Panc1 (cell line): ENCODE measurements at regions not wholly inside any gene's neighbourhood (a gene's known extent, or its start where the extent isn't known, plus 50 kb on each side); places are given as distances from the start of the nearest gene placed in this dataset.

Source experiments
- ATAC-seq: fragments of 200-7000 bp; cut with Tn5 transposase; 2 replicates; pipeline ENCODE4 v1.9.1; 2020; ENCODE audit warnings: mild to moderate bottlenecking, moderate library complexity
- BruUV-seq: library from RNA; stranded (reverse); fragments of 400-500 nt; replicated peaks from 2 replicates; lab custom pipeline; 2021; lab: Mats Ljungman, UMichigan
- CTCF ChIA-PET: fragments of 300-600 bp; sonication (Branson Sonifier 250); formaldehyde crosslinking; loops from one replicate; lab custom pipeline; 2022; ENCODE audit warnings: antibody characterized with exemption; lab: Charles Lee
- POLR2A ChIA-PET: fragments of 300-600 bp; sonication (Branson Sonifier 250); formaldehyde crosslinking; loops from one replicate; lab custom pipeline; 2022; ENCODE audit warnings: antibody characterized with exemption; lab: Charles Lee
- DNase-seq: peaks from one replicate; pipeline ENCODE4 v3.0.0-alpha.2; 2010; ENCODE audit warnings: low read depth, low spot score
- H3K27ac ChIP-seq: 2 replicates; pipeline ENCODE4 v1.5.1; 2011; ENCODE audit warnings: mild to moderate bottlenecking, low read length, inconsistent platforms
- H3K27me3 ChIP-seq: fragments of 200-500 bp; sonication (Bioruptor generic); 2 replicates; pipeline ENCODE4 v1.6.0; 2014; ENCODE audit warnings: low read length, inconsistent platforms; ENCODE audit not compliant: control insufficient read depth, insufficient read depth
- H3K36me3 ChIP-seq: fragments of 200-500 bp; sonication (Bioruptor generic); 2 replicates; pipeline ENCODE4 v1.5.1; 2014; ENCODE audit warnings: inconsistent platforms, mild to moderate bottlenecking, low read length, moderate library complexity; ENCODE audit not compliant: control insufficient read depth, insufficient read depth
- H3K4me1 ChIP-seq: 2 replicates; pipeline ENCODE4 v1.5.1; 2011; ENCODE audit warnings: inconsistent platforms, mild to moderate bottlenecking, low read length, moderate library complexity; ENCODE audit not compliant: control insufficient read depth, insufficient read depth
- H3K4me3 ChIP-seq, 2 experiments: 2 replicates each; pipeline ENCODE4 v1.5.1; 2011 to 2012; ENCODE audit warnings: low read depth in 2 of 2, low read length in 2 of 2, mild to moderate bottlenecking in 2 of 2, inconsistent platforms in 1 of 2, moderate library complexity in 1 of 2
- H3K9me3 ChIP-seq: fragments of 200-500 bp; sonication (Bioruptor generic); 2 replicates; pipeline ENCODE4 v1.5.1; 2014; ENCODE audit warnings: low read depth, mild to moderate bottlenecking, inconsistent platforms, low read length, moderate library complexity; ENCODE audit not compliant: control insufficient read depth, insufficient read depth
- POLR2AphosphoS5 ChIP-seq: IDR thresholded peaks from 2 replicates; pipeline ENCODE4 v1.6.1; 2012; ENCODE audit warnings: mild to moderate bottlenecking, low read depth, low read length, moderate library complexity
- SIN3A ChIP-seq: IDR thresholded peaks from 2 replicates; pipeline ENCODE4 v1.6.1; 2012; ENCODE audit warnings: low read depth, mild to moderate bottlenecking, low read length, moderate library complexity, borderline replicate concordance; ENCODE audit not compliant: insufficient read depth
- TCF7L2 ChIP-seq: IDR thresholded peaks from 2 replicates; pipeline ENCODE4 v1.6.1; 2011; ENCODE audit warnings: mild to moderate bottlenecking, low read depth, low read length, inconsistent platforms
- in situ Hi-C: cut with HindIII; loops from 2 replicates; pipeline ENCODE4 v1.10.0; 2016; ENCODE audit warnings: low sequenced_read_pairs, low pct_unique_long_range_greater_than_20kb
- intact Hi-C: fragments of 100-400 bp; cut with micrococcal nuclease; formaldehyde crosslinking; loops from one replicate; pipeline ENCODE4 v1.10.0; 2022; ENCODE audit not compliant: unreplicated experiment
- TF ChIP-seq, protein P1 (sequence below): fragments of 450-650 bp; IDR thresholded peaks from 2 replicates; pipeline ENCODE4 v1.5.1; 2017; ENCODE audit warnings: mild to moderate bottlenecking
- TF ChIP-seq, protein P2 (sequence below), 2 experiments: IDR thresholded peaks; 2 replicates each; pipeline ENCODE4 v1.6.1; 2011 to 2012; ENCODE audit warnings: low read depth in 2 of 2, control low read depth in 1 of 2, low read length in 1 of 2, mild to moderate bottlenecking in 1 of 2, moderate library complexity in 1 of 2; ENCODE audit not compliant: insufficient read depth in 1 of 2

DNA sequence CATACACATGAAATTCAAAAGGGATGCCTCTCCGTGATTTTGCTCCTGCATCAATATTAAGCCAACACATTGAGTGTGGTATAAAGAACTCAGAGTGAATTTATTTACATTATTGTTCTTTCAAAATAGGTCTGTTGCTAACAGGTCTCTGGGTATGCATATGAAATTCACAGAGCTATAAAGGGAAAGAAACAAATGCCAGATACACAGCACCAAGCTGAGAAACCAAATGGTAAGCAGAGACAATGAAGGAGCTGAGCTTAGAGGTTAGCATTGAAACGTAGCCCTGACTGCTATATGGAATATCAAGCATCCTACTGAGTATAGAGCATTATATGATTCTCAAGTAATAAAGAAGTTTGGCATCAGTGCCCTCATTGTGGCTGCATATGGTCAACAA, 712.9 kb downstream of the NSUN3 start:
- no peak for TF ChIP-seq SIN3A
- TF ChIP-seq, protein P1, sequence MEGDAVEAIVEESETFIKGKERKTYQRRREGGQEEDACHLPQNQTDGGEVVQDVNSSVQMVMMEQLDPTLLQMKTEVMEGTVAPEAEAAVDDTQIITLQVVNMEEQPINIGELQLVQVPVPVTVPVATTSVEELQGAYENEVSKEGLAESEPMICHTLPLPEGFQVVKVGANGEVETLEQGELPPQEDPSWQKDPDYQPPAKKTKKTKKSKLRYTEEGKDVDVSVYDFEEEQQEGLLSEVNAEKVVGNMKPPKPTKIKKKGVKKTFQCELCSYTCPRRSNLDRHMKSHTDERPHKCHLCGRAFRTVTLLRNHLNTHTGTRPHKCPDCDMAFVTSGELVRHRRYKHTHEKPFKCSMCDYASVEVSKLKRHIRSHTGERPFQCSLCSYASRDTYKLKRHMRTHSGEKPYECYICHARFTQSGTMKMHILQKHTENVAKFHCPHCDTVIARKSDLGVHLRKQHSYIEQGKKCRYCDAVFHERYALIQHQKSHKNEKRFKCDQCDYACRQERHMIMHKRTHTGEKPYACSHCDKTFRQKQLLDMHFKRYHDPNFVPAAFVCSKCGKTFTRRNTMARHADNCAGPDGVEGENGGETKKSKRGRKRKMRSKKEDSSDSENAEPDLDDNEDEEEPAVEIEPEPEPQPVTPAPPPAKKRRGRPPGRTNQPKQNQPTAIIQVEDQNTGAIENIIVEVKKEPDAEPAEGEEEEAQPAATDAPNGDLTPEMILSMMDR = no peak
- TF ChIP-seq TCF7L2 = no peak
- no peak for TF ChIP-seq POLR2AphosphoS5
- TF ChIP-seq, protein P2, sequence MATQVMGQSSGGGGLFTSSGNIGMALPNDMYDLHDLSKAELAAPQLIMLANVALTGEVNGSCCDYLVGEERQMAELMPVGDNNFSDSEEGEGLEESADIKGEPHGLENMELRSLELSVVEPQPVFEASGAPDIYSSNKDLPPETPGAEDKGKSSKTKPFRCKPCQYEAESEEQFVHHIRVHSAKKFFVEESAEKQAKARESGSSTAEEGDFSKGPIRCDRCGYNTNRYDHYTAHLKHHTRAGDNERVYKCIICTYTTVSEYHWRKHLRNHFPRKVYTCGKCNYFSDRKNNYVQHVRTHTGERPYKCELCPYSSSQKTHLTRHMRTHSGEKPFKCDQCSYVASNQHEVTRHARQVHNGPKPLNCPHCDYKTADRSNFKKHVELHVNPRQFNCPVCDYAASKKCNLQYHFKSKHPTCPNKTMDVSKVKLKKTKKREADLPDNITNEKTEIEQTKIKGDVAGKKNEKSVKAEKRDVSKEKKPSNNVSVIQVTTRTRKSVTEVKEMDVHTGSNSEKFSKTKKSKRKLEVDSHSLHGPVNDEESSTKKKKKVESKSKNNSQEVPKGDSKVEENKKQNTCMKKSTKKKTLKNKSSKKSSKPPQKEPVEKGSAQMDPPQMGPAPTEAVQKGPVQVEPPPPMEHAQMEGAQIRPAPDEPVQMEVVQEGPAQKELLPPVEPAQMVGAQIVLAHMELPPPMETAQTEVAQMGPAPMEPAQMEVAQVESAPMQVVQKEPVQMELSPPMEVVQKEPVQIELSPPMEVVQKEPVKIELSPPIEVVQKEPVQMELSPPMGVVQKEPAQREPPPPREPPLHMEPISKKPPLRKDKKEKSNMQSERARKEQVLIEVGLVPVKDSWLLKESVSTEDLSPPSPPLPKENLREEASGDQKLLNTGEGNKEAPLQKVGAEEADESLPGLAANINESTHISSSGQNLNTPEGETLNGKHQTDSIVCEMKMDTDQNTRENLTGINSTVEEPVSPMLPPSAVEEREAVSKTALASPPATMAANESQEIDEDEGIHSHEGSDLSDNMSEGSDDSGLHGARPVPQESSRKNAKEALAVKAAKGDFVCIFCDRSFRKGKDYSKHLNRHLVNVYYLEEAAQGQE (IDR thresholded peaks at IDR 0.05; ENCODE audit: insufficient read depth in 1 of 2, low read depth in 2 of 2, low read length in 1 of 2) = no peak
- no peak for DNase-seq
- intact Hi-C loops (no loop called here), in situ Hi-C loops (no loop called here)
- Histone ChIP-seq H3K9me3 (no peaks in the 10 kb centered on the region; the same call in 1 of the 2 replicates), H3K27me3 (no peaks in the 10 kb centered on the region), H3K36me3 (no peaks in the 10 kb centered on the region), H3K27ac (no peak overlapping the region), H3K4me3 (no peak overlapping the region), H3K4me1 (no peaks in the 10 kb centered on the region)
- CTCF ChIA-PET = no interaction called here
- ATAC-seq = no peak
- POLR2A ChIA-PET = no interaction called here
- BruUV-seq = no TSS peak

DNA sequence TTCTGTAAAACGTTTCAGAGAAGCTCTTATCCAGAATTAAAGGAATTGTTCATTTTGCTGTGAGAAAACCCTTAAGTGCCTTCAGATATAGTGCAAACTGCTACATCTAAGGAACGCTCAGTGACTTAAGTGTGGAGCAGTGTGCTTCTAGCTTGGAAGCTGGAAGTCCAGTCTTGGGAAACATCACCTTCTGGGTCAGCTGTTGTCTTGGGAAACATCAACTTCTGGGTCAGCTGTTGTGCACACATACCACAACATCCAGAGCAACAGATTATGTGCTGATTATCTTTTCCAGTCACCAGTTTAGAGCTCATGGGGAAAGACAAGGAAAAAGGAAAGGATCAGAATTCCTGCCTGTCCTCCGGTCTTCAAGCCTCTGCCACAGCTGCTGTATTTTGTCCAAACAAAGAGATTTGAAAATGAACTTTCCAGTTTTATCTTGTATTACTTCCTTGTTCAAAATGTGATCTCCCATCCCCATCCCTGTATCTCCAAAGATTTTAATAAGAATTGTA, 713.6 kb downstream of the NSUN3 start:
- BruUV-seq = no TSS peak
- no peak for ATAC-seq
- Histone ChIP-seq H3K27me3 (no peaks in the 10 kb centered on the region), H3K9me3 (no peaks in the 10 kb centered on the region; the same call in 1 of the 2 replicates), H3K36me3 (no peaks in the 10 kb centered on the region), H3K27ac (no peak overlapping the region), H3K4me1 (no peaks in the 10 kb centered on the region), H3K4me3 (no peak overlapping the region)
- intact Hi-C loops (no loop called here), in situ Hi-C loops (no loop called here)
- ChIA-PET CTCF (interaction anchor here (0.7 kb wide), 1 partner anchor 17 kb away, joined by 3 read pairs; no protein-coding TSS in a partner anchor), POLR2A (no interaction called here)
- TF ChIP-seq, protein P1 = no peak
- no peak for TF ChIP-seq TCF7L2
- no peak for TF ChIP-seq SIN3A
- TF ChIP-seq, protein P2 (IDR thresholded peaks at IDR 0.05; ENCODE audit: insufficient read depth in 1 of 2, low read depth in 2 of 2, low read length in 1 of 2) = no peak
- TF ChIP-seq POLR2AphosphoS5 = no peak
- no peak for DNase-seq
